H9 (cell line): ENCODE measurements at regions not wholly inside any gene's neighbourhood (a gene's known extent, or its start where the extent isn't known, plus 50 kb on each side); places are given as distances from the start of the nearest gene placed in this dataset.

Experiments used
- DNase-seq: peaks from one replicate; pipeline ENCODE4 v3.0.0-alpha.2; 2017
- H2AFZ ChIP-seq: one replicate; pipeline ENCODE4 v1.6.1; 2013; ENCODE audit warnings: mild to moderate bottlenecking, low read length, control low read depth, moderate library complexity
- H2AK5ac ChIP-seq: 2 replicates; pipeline ENCODE4 v1.6.1; 2013; ENCODE audit warnings: low read length, control low read depth, mixed read lengths; ENCODE audit not compliant: insufficient read length
- H2BK120ac ChIP-seq: one replicate; pipeline ENCODE4 v1.6.1; 2013; ENCODE audit warnings: low read depth, mild to moderate bottlenecking, low read length, control low read depth, inconsistent platforms; ENCODE audit not compliant: poor library complexity, severe bottlenecking
- H2BK12ac ChIP-seq: 2 replicates; pipeline ENCODE4 v1.6.1; 2013; ENCODE audit warnings: low read length, control low read depth, mixed read lengths, low read depth; ENCODE audit not compliant: insufficient read length
- H2BK15ac ChIP-seq: 2 replicates; pipeline ENCODE4 v1.6.1; 2013; ENCODE audit warnings: low read depth, low read length, control low read depth
- H2BK20ac ChIP-seq: one replicate; pipeline ENCODE4 v1.6.1; 2013; ENCODE audit warnings: low read depth, mild to moderate bottlenecking, low read length, control low read depth, inconsistent platforms; ENCODE audit not compliant: poor library complexity, severe bottlenecking
- H2BK5ac ChIP-seq: 2 replicates; pipeline ENCODE4 v1.6.1; 2013; ENCODE audit warnings: low read length, control low read depth, mixed read lengths; ENCODE audit not compliant: insufficient read length
- H3K14ac ChIP-seq: 2 replicates; pipeline ENCODE4 v1.6.1; 2013; ENCODE audit warnings: low read length, control low read depth; ENCODE audit not compliant: insufficient read depth
- H3K18ac ChIP-seq: 2 replicates; pipeline ENCODE4 v1.6.1; 2013; ENCODE audit warnings: low read depth, mild to moderate bottlenecking, mixed read lengths, low read length, control low read depth; ENCODE audit not compliant: insufficient read length
- H3K23ac ChIP-seq: 2 replicates; pipeline ENCODE4 v1.6.1; 2013; ENCODE audit warnings: low read length, control low read depth, mixed read lengths, low read depth; ENCODE audit not compliant: insufficient read length
- H3K23me2 ChIP-seq: 2 replicates; pipeline ENCODE4 v1.6.1; 2013; ENCODE audit warnings: low read depth, mild to moderate bottlenecking, mixed read lengths, low read length, control low read depth; ENCODE audit not compliant: insufficient read length, poor library complexity, severe bottlenecking
- H3K27ac ChIP-seq: 2 replicates; pipeline ENCODE4 v1.5.1; 2013; ENCODE audit warnings: low read length, control low read depth, mixed read lengths, low read depth; ENCODE audit not compliant: insufficient read length
- H3K27me3 ChIP-seq: 2 replicates; pipeline ENCODE4 v1.6.1; 2013; ENCODE audit warnings: low read length, control low read depth, inconsistent platforms; ENCODE audit not compliant: insufficient read depth
- H3K4ac ChIP-seq: 2 replicates; pipeline ENCODE4 v1.6.1; 2013; ENCODE audit warnings: low read depth, mild to moderate bottlenecking, control low read depth, inconsistent platforms, low read length, moderate library complexity
- H3K4me1 ChIP-seq: 2 replicates; pipeline ENCODE4 v1.6.1; 2013; ENCODE audit warnings: low read length, control low read depth, inconsistent platforms; ENCODE audit not compliant: insufficient read depth
- H3K4me2 ChIP-seq: 2 replicates; pipeline ENCODE4 v1.6.1; 2013; ENCODE audit warnings: low read length, control low read depth, mixed read lengths; ENCODE audit not compliant: insufficient read length, insufficient read depth
- H3K56ac ChIP-seq: 2 replicates; pipeline ENCODE4 v1.6.1; 2013; ENCODE audit warnings: low read depth, mild to moderate bottlenecking, mixed read lengths, low read length, control low read depth; ENCODE audit not compliant: insufficient read length
- H3K79me1 ChIP-seq: 2 replicates; pipeline ENCODE4 v1.6.1; 2013; ENCODE audit warnings: low read depth, mild to moderate bottlenecking, moderate library complexity, low read length, control low read depth, inconsistent platforms; ENCODE audit not compliant: insufficient read depth, poor library complexity, severe bottlenecking
- H3K79me2 ChIP-seq: 2 replicates; pipeline ENCODE4 v1.6.1; 2013; ENCODE audit warnings: low read length, control low read depth, inconsistent platforms; ENCODE audit not compliant: insufficient read depth
- H3K9ac ChIP-seq: 2 replicates; pipeline ENCODE4 v1.6.1; 2013; ENCODE audit warnings: low read length, control low read depth, mixed read lengths; ENCODE audit not compliant: insufficient read length; ENCODE audit errors: extremely low read depth
- H3K9me3 ChIP-seq: one replicate; pipeline ENCODE4 v1.6.1; 2013; ENCODE audit warnings: low read depth, low read length, inconsistent platforms; ENCODE audit not compliant: control insufficient read depth
- H3T11ph ChIP-seq: one replicate; pipeline ENCODE4 v1.6.1; 2013; ENCODE audit warnings: mild to moderate bottlenecking, low read length, control low read depth, inconsistent platforms
- H4K20me1 ChIP-seq: one replicate; pipeline ENCODE4 v1.6.1; 2013; ENCODE audit not compliant: control insufficient read depth, insufficient read length, insufficient read depth
- H4K5ac ChIP-seq: 2 replicates; pipeline ENCODE4 v1.6.1; 2013; ENCODE audit warnings: low read depth, mild to moderate bottlenecking, mixed read lengths, low read length, control low read depth; ENCODE audit not compliant: insufficient read length
- H4K8ac ChIP-seq: replicated peaks from 2 replicates; pipeline ENCODE4 v1.6.1; 2013; ENCODE audit warnings: low read length, control low read depth, mixed read lengths, low read depth; ENCODE audit not compliant: insufficient read length
- H4K91ac ChIP-seq: 2 replicates; pipeline ENCODE4 v1.6.1; 2013; ENCODE audit warnings: low read depth, mild to moderate bottlenecking, moderate library complexity, mixed read lengths, low read length, control low read depth; ENCODE audit not compliant: insufficient read length
- H3K27ac Mint-ChIP-seq, 3 experiments: 2 replicates in 2 of 3; 3 replicates in 1 of 3; pipeline ENCODE4 v1.8.0; 2020 to 2021; ENCODE audit warnings: mixed read lengths in 3 of 3, mild to moderate bottlenecking in 1 of 3, moderate library complexity in 1 of 3
- H3K27me3 Mint-ChIP-seq: 2 replicates; pipeline ENCODE4 v1.8.0; 2021; ENCODE audit warnings: low read depth, mild to moderate bottlenecking, moderate library complexity, mixed read lengths
- H3K36me3 Mint-ChIP-seq, 3 experiments: 2 replicates in 2 of 3; 3 replicates in 1 of 3; pipeline ENCODE4 v1.8.0; 2020 to 2021; ENCODE audit warnings: low read depth in 3 of 3, mixed read lengths in 3 of 3; ENCODE audit not compliant: insufficient read depth in 1 of 3
- H3K4me1 Mint-ChIP-seq, 2 experiments: 2 replicates each; pipeline ENCODE4 v1.8.0; 2020; ENCODE audit warnings: mixed read lengths in 2 of 2
- H3K4me3 Mint-ChIP-seq, 2 experiments: 2 replicates in 1 of 2; 3 replicates in 1 of 2; pipeline ENCODE4 v1.8.0; 2020 to 2021; ENCODE audit warnings: mild to moderate bottlenecking in 2 of 2, mixed read lengths in 2 of 2, moderate library complexity in 1 of 2
- H3K9me3 Mint-ChIP-seq, 2 experiments: 2 replicates in 1 of 2; 3 replicates in 1 of 2; pipeline ENCODE4 v1.8.0; 2020; ENCODE audit warnings: mild to moderate bottlenecking in 2 of 2, mixed read lengths in 2 of 2, moderate library complexity in 1 of 2
- WGBS: extraction: QIAGEN DNeasy Blood & Tissue Kit; methylation state at CpG from one replicate; pipeline ENCODE4 v1.1.7; 2013; ENCODE audit warnings: missing lambda C conversion rate, low lambda C conversion rate, mixed read lengths; ENCODE audit not compliant: insufficient read length; ENCODE audit errors: extremely low coverage; 5-methylcytosine and 5-hydroxymethylcytosine counted together
- TF ChIP-seq, protein P1 (sequence below): fragments of 200-600 bp; sonication (generic); conservative IDR thresholded peaks from 3 replicates; pipeline ENCODE4 v1.8.0; 2021; ENCODE audit warnings: antibody characterized with exemption, mild to moderate bottlenecking

DNA sequence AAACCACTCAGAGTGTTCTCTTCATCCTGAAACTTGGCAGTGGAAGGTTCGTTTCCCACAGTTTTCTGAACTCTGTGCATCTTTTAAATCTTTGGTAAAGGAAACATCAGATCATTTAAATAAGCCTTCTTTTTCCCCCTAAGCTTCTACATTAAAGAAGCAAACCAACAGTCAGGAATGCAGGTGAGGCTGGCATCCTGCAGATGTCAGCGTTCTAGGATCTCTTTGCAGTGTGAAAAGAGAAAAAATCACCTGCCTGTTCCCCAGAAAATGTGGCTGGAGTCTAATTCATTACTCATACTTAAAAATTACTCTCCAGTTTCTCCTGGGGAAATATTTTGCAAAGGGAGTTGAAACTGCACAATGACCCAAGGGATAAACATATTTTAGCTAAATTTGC lies 64.5 kb upstream of the ZCCHC2 start:
- no peaks in the 10 kb centered on the region for H3K79me1 ChIP-seq
- TF ChIP-seq, protein P1, sequence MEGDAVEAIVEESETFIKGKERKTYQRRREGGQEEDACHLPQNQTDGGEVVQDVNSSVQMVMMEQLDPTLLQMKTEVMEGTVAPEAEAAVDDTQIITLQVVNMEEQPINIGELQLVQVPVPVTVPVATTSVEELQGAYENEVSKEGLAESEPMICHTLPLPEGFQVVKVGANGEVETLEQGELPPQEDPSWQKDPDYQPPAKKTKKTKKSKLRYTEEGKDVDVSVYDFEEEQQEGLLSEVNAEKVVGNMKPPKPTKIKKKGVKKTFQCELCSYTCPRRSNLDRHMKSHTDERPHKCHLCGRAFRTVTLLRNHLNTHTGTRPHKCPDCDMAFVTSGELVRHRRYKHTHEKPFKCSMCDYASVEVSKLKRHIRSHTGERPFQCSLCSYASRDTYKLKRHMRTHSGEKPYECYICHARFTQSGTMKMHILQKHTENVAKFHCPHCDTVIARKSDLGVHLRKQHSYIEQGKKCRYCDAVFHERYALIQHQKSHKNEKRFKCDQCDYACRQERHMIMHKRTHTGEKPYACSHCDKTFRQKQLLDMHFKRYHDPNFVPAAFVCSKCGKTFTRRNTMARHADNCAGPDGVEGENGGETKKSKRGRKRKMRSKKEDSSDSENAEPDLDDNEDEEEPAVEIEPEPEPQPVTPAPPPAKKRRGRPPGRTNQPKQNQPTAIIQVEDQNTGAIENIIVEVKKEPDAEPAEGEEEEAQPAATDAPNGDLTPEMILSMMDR, result peak; percentile 32; the same call in 1 of the 3 replicates
- H2BK12ac ChIP-seq, result no peak overlapping the region
- no peak for DNase-seq
- no peak overlapping the region for H3K4me2 ChIP-seq
- H3K4me3 Mint-ChIP-seq, result no peak overlapping the region
- H3K36me3 Mint-ChIP-seq, result no peaks in the 10 kb centered on the region
- H3K9ac ChIP-seq, result no peak overlapping the region
- no peak overlapping the region for H2BK5ac ChIP-seq
- H3K4ac ChIP-seq, result no peak overlapping the region
- H3K9me3 Mint-ChIP-seq, result no peaks in the 10 kb centered on the region
- no peaks in the 10 kb centered on the region for H3K79me2 ChIP-seq
- H3K9me3 ChIP-seq, result no peaks in the 10 kb centered on the region
- no peak overlapping the region for H2BK20ac ChIP-seq
- H4K8ac ChIP-seq, result no peak overlapping the region
- no peak overlapping the region for H3K27ac ChIP-seq
- no peak overlapping the region for H2BK120ac ChIP-seq
- no peak overlapping the region for H3K18ac ChIP-seq
- no peak overlapping the region for H4K5ac ChIP-seq
- peaks cover 13 to 17% of the 10 kb centered on the region in 2 experiments for H3K4me1 Mint-ChIP-seq
- H3K56ac ChIP-seq, result no peak overlapping the region
- no peak overlapping the region for H2AK5ac ChIP-seq
- H3K27ac Mint-ChIP-seq, result no peak overlapping the region
- no peak overlapping the region for H3K14ac ChIP-seq
- H3K23ac ChIP-seq, result no peak overlapping the region
- H3T11ph ChIP-seq, result no peak overlapping the region
- no peak overlapping the region for H4K91ac ChIP-seq
- WGBS, result no CpG with 5 or more reads among the region's 2 CpGs
- no peaks in the 10 kb centered on the region for H3K4me1 ChIP-seq
- no peak overlapping the region for H2BK15ac ChIP-seq
- H2AFZ ChIP-seq, result no peak overlapping the region
- H3K27me3 ChIP-seq, result no peaks in the 10 kb centered on the region
- H3K27me3 Mint-ChIP-seq, result no peaks in the 10 kb centered on the region
- no peaks in the 10 kb centered on the region for H4K20me1 ChIP-seq
- H3K23me2 ChIP-seq, result no peaks in the 10 kb centered on the region
